AG09309 (cell line): ENCODE measurements at regions not wholly inside any gene's neighbourhood (a gene's known extent, or its start where the extent isn't known, plus 50 kb on each side); places are given as distances from the start of the nearest gene placed in this dataset.

Experiments used
- DNase-seq: peaks from one replicate; pipeline ENCODE4 v3.0.0-alpha.2; 2010; ENCODE audit warnings: low read depth
- H3K4me3 ChIP-seq: 2 replicates; pipeline ENCODE4 v1.5.1; 2011; ENCODE audit warnings: mild to moderate bottlenecking, low read depth, low read length, moderate library complexity; ENCODE audit not compliant: control insufficient read depth
- TF ChIP-seq, protein P1 (sequence below): IDR thresholded peaks from 2 replicates; pipeline ENCODE4 v1.5.1; 2011; ENCODE audit warnings: mild to moderate bottlenecking, low read depth, low read length, inconsistent platforms; ENCODE audit not compliant: insufficient read depth, control insufficient read depth; ENCODE audit errors: missing control alignments

DNA sequence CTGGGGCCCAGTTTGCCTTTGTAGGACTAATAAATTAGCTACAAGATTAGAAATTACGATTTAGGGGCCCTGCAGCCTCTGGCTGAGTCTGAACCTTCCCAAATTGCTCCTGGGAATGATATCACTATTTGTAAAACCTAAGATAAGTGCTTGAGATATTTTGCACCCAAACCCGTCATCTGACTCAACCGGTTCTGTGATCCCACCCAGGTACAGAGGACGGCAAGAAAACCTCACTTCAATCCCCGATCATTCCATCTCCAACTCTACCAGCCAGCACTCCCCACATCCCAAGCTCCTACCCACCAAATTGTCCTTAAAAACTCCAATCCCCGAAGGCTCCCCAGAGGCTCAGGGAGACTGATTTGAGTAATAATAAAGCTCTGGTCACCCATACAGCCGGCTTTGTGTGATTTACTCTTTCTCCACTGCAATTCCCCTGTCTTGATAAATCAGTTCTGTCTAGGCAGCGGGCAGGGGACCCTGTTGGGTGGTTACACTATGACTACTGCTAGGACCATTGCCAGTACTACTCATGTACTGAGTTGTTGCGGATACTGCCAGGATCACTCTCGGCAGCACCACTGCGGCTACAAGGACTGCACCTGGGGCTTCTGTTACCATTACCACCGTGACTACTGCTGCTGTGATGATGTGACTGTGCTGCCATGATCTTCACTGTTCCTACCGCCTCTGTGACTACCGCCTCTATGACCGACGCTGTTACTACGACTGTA, 73.1 kb downstream of the IRF8 start:
- no peak overlapping the region for H3K4me3 ChIP-seq
- TF ChIP-seq, protein P1, sequence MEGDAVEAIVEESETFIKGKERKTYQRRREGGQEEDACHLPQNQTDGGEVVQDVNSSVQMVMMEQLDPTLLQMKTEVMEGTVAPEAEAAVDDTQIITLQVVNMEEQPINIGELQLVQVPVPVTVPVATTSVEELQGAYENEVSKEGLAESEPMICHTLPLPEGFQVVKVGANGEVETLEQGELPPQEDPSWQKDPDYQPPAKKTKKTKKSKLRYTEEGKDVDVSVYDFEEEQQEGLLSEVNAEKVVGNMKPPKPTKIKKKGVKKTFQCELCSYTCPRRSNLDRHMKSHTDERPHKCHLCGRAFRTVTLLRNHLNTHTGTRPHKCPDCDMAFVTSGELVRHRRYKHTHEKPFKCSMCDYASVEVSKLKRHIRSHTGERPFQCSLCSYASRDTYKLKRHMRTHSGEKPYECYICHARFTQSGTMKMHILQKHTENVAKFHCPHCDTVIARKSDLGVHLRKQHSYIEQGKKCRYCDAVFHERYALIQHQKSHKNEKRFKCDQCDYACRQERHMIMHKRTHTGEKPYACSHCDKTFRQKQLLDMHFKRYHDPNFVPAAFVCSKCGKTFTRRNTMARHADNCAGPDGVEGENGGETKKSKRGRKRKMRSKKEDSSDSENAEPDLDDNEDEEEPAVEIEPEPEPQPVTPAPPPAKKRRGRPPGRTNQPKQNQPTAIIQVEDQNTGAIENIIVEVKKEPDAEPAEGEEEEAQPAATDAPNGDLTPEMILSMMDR = no peak
- DNase-seq = no peak

DNA sequence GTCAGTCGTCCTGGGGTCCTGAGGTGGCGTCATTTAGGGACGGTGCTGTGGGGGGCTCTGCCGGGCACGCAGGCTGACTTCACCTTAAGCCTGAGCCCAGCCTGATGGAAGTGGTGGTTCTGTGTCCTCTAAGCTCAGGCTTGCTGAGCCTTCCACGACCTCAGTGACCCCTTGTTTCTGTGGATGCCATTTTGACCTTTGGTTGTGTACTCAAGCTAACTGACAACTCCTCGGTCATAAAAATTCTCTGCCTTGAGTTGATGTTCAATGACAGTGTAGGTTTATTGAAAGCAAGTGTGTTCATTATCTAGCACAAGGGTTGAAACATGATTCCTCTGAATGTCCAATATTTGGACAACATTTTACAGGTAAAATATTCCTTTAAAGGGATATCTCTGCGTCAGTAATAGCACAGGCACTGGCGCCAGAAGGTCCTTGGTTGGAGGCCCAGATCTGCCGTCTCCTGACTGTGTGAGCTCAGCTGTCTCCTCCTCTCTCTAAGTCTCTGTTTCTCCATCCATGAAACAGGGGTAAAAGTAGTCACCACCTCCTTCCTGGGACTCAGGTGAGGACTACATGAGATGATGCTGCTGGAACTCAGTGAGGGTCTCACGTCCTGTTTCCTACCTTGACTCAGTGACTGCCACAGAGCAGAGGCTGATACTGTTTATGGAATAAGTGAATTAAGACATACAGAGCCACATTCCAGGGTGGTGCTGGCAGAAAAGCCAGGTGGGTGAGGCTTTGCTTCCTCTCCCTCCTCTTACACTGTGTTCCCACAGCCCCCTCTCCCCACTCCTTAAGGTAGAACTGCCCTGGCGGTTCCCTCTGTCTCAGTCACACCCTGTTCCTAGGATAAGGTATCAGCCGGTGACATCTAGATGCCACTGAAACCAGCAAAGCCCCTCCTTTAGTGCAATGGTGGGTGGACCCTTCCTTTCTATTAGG, 75.7 kb downstream of the IRF8 start:
- no peak overlapping the region for H3K4me3 ChIP-seq
- TF ChIP-seq, protein P1 = no peak
- no peak for DNase-seq

DNA sequence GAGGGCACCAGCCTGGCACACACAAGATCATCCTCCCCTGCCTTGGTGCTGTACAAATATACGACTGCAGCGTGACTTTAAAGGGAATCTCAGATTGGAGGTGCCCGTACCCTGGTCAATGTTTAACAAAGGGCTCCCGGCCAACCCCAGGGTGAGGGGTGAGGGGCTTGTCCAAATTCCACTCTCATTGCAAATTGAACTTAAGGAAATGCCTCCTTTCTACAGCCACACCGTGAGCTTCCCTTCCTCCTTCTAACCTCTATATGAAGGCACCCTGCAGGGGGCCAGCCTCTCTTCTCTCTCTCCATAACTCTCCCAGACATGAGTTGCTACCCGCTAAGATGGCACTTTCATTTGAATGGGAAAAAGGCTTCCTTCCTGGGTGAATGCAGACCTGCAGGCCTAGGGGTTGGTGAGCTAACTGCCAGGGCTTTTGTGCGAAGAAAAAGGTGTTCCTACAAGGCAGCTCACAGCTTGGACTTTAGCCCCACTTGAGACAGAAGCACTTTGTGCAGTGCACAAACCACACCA, 76.6 kb downstream of the IRF8 start:
- no peak for DNase-seq

DNA sequence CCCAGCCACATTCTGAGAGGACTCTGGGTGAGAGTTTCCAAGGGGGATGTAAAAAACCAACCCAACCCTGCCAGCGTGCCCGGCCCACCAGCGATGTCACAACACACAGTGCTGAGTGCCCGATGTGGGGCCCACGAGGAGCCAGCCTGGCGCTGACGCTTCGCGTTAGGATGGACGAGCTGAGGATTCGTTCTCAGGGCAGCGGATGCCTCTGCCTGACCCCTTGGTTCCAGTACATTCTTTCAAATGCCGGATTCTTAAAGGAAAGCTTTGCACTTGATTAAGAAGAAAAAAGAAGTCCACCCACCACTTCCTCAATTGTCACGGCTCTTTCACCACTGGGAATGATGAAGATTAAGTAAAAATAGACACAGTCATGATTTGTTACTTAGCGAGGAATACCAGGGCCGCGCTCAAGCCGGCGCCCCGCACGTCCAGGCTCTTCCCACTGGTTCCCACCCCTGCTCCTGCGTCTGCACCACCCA, 79.4 kb downstream of the IRF8 start:
- TF ChIP-seq, protein P1 = no peak
- no peak for DNase-seq

More for the DNA sequence above, 76.6 kb downstream of the IRF8 start:
- no peak overlapping the region for H3K4me3 ChIP-seq
- TF ChIP-seq, protein P1 = no peak

DNA sequence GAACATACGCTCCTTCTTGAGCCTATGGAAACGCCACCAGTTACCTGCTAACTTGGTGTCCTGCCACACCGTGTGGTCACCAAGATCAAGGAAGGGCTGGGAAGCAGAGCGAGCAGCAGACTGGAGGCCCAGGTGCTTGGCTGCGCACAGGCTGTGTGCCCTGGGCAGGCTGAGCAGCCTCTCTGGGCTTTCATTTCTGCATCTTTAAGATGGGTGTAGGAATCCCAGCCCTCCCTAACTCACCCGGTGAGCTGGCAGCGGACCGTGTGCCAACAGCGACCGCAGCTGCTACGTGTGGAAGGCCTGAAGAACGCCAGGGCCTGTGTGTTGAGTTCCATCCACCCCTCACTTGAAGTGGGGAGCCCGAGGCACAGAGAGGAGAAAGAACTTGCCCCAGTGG, 80.0 kb downstream of the IRF8 start:
- TF ChIP-seq, protein P1 = no peak
- H3K4me3 ChIP-seq = no peak overlapping the region
- no peak for DNase-seq

More for the DNA sequence above, 79.4 kb downstream of the IRF8 start:
- H3K4me3 ChIP-seq = no peak overlapping the region

DNA sequence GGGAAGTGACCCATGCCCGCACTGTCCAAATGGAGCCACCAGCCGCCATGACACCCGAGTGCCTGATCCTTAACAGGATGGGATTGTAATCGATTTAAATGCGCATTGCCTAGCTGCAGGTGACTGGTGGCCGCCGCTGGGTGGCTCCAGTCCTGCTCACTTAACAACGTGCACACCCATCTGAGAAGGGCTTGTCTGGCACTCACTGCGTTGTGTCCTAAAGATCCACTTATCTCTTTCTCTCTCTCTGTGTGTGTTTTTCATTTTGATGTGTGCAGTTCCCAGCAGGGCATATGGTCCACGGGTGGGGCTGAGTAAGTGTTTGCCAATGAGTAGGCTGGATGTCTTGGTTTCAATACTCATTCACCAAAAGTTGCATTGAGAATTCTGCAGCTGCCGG, 80.6 kb downstream of the IRF8 start:
- TF ChIP-seq, protein P1 = no peak
- DNase-seq = no peak
- no peak overlapping the region for H3K4me3 ChIP-seq
